DMS114 treated with DMSO at 0.1 percent for 48 hours (cell line): ENCODE measurements at regions not wholly inside any gene's neighbourhood (a gene's known extent, or its start where the extent isn't known, plus 50 kb on each side); places are given as distances from the start of the nearest gene placed in this dataset.

Experiments
- DNase-seq: peaks from one replicate; lab custom pipeline; 2025; ENCODE audit not compliant: unreplicated experiment; lab: John Stamatoyannopoulos, UW

DNA sequence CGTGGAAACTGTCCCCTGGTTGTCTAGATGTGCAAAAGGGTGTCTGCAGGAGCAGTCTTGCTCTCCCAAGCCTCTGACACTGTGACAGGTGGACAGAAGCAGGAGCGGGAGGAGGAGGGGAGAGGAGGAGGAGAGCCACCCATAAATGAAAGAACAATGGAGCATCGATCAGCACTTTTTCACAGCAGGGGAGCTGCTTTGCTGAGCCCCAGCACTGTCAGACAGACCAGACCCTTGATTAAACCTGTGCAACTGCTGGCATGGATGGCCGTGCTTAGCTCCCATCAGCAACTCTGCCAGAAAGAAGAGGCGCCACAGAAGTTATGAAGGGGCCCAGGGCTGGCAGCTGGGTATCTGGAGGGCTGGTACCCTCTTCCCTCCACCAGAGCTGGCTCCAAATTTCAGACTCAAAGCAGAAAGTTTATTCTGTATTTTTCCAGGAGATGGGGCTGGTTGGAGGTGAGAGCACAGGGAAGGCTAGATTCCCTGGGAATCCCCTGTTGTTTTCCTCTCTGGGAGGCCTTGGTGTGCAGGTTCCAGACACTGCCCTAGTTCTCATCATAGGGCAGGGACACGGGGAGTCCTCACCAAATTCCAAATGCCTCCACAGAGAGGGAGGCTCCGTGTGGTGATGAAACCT lies 1192.2 kb downstream of the UQCRFS1 start:
- no peak for DNase-seq

DNA sequence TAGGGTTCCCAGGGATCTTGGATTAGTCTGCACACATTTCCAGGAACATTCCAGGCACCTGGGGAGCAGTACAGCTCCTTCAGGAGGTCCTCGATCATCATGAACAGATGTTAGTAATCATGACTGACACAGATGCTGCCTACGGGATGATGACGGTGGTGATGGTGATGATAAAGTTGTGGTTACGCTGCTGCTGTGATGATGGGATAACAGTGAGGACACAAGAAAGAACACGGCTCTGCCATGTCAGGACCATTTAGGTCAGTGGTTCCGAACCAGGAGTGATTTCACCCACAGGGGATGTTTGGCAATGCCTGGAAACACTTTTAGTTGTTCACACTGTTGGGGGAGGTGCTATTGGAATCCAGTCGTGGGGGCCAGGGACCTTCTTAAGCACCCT lies 1193.0 kb downstream of the UQCRFS1 start:
- DNase-seq = no peak

DNA sequence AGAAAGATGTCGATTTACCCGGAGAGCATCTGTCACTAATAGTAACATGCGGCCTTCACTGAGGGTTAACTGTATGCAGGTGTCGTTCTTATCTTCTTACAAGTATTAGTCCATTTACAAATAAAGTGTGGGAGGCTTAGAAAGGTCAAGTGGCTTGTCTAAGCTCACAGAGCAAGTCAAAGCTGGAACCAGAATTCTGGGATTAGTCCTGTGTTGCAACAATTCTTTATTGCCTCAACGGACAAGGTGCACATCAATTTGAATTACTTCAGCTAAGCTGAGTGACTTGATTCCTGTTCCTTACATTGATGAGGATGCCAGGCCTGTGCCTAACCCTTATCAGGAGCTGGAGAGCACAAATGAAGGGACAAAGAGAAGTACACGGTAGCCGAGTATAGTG lies 1193.6 kb downstream of the UQCRFS1 start:
- DNase-seq = no peak

DNA sequence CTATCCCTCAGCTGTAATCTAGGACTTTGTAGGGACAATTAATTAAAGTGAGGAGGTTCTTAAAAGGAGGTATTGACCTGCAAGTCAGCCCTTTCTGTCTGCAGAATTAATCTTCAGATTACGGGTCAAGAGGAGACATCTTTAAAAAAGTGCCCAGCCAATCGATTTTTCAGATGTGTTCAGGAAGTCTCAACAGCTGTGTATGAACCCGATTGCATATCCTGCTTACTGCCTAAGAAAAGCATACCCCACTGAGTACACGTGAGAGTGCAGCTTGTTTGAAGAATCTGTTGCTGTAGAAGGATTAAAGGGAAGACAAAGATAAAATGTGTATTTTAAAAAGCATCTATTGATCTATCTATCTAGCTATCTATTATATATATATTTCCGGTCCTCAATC lies 1194.5 kb downstream of the UQCRFS1 start:
- DNase-seq = no peak

DNA sequence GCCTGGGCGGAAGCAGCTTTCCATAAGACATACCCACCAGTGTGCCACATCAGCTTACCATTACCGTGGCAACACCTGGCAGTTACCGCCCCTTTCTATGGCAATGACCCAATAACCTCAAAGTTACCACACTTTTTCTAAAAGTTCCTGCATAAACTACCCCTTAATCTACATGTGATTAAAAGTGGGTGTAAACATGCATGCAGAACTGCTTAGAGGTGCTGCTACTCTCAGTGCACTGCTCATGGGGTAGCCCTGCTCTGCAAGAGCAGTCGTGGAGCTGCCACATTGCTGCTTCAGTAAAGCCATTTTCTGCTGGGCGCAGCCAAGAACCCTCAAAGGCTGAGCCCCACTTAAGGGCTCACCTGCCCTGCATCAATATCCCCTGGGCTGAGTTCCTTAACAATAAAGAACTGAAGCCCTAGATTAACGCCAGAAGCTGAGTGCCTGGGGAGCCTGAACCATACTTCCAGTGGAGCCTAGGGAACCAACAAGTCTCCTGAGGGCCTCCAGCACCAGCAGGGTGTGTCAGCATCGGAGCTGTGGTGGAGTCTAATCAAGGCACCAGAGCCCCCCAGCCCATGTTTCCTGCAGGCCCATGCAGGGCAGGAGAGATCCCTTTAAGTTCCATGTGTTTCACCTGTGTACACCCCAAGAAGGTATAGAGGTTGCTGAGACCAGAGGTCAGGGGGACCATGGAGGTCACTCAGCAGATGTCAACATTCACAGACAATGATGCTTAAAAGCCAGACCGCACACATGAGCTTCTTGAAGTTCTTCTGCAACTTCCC lies 1198.1 kb downstream of the UQCRFS1 start:
- DNase-seq = no peak

DNA sequence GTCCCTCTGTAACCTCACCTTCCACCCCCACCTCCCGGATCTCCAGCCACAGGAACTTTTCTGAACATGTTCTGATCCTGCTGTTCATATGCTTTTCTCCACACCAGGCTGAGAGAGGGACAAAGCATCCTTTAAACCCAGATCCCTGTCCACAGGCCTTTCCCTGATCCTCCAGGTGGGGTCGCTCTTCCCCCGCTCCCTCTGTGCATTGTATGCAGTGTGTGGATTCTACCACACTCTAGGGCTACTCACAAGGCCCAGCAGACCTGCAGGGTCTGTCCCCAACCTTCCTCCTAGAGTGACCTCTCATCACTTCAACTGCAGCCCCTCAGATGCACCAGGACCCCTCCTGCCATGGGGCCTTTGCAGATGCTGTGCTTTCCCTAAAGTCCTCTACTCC lies 1200.6 kb downstream of the UQCRFS1 start:
- DNase-seq = no peak

DNA sequence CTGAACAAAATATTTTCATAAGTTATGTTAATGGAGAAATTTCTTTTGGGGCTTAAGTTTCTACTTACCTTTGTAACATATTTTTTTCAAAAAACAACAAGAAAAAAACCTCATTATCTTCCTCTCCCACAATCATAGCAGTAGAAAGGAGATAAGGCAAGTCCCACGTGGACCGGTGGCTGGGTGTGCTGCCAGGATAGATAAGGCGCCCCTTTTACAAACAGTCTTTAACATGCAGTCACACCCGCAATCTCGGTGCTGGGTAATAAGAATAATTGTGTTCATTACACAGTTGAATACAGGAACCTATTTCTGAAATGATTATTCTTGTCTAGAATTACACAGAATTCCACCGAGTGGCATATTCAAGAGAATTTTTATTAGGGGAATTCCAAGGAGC lies 1202.3 kb downstream of the UQCRFS1 start:
- no peak for DNase-seq

DNA sequence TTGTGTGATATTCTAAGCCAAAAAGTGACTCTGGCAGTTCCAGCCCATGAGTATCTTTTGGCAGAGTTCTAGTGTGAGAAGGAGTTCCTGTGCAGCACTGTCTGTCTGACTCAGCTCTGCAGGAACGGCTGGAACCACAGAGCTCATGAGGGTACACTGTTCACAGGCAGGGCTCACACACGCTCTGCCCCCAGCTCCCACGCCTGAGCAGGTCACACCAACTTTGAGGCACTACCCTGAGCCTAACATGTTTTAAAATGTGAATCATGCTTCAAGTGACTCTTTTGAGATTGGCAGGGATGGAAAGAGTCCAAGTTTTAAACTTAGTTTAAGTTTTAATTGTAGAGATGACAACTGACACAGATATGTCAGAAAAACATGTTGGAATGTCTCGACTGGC lies 1203.3 kb downstream of the UQCRFS1 start:
- DNase-seq = no peak

DNA sequence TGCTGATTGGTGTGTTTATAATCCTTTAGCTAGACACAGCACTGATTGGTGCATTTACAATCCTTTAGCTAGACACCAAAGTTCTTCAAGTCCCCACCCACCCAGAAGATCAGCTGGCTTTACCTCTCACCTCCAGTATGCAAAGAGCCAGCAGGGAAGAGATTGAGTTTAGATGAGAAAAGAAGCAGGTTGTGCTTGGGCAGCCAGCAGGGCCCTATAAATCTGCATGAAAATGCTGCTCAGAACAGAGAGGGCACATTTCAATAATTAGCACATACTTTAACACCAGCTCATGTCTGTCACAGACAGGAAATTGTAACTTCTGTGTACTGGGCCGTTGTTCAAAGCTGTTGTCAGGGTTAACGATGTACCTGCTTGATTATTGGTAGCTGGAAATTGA lies 1204.3 kb downstream of the UQCRFS1 start:
- DNase-seq = no peak

DNA sequence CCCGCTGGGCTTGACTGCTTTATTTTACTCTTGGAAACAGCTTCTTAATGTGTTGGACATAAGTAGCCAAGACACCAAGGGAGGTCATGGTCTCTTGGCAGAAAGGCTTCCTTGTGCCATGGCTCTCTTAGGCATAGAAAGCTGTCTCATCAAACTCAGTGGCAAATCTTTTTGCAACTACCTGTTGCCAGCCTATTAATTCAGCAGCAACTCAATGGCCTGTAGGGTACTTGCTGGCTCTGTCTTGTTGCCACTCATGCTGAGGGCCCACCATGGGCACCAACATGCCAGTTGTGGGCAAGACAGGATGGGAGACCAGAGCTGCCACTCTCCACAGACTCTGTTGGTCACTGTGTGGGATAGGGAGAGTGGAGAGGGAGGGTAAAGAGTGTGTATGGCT lies 1209.4 kb downstream of the UQCRFS1 start:
- no peak for DNase-seq

DNA sequence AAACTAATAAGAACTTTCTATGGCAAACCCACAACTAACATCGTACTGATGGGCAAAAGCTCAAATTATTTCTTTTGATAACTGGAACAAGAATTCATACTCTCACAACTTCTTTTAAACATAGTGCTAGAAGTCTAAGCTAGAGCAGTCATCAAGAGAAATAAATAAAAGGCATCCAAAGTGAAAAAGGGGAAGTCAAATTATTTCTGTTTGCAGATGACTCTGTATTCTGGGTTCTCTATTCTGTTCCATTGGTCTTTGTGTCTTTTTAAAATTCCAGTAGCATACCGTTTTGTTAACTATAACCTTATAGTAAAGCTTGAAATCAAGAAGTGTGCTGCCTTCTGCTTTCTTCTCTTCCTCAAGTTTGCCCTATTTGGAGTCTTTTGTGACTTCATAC lies 1215.9 kb downstream of the UQCRFS1 start:
- no peak for DNase-seq

DNA sequence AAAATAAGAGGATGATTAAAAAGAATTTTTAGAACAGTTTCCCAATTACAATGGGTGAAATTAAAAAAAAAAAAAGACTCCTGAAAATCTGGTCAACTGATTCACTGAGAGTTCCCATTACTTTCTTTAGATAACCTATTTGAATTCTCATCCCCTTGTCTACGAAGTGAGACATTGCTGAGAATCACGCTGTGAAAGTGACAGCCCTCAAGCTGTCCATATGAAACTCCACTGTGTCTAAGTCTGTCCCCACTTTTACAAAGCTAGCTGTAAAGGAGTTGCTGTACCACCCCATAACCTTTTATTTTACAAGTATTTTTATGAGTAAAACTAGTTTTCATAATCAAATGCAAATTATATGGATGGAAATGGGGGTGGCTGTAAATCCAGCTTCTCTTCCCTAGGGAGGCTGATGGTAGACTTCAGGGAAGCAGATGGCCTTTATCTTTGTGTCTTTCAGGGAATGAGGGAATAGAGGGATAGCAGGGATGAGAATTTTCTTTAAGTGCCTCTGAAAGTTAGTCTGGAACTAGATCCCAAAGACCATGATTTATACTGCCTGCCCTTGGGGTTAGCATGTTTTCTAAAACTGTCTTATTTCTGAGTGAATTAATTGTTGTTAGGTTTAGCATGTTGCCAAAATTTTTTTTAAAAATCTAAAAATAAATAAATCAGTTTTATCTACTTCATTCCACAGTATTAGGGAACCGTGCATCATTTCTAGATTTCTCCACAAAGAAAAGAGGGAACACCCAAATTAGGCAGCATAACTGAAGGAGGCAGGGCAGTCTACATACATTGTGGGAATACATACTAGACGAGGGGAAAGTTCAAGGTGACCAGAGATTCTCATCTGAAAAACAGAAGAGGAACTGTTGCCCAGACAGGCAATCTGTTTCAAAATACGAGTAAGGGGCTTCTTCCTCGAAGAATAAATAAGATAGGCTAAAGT lies 1219.1 kb downstream of the UQCRFS1 start:
- DNase-seq = no peak

DNA sequence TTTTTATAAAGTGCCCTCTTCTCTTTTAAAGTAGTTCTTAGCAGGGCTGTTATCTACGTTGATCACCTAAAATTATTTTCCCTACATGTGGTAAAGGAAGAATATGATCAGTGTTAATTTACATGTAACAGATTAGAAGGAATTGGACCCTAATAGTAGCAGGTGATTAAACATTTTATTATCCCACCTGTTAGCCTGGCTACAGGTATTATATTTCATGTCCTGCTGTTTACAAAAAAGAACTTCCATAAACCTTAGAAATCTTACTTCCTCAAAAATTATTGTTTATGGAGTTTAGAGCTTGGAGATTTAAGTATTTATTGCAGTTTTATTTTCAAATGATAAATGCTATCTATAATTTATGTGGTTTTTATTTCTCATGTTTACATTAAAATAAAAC lies 1226.7 kb downstream of the UQCRFS1 start:
- DNase-seq = no peak

DNA sequence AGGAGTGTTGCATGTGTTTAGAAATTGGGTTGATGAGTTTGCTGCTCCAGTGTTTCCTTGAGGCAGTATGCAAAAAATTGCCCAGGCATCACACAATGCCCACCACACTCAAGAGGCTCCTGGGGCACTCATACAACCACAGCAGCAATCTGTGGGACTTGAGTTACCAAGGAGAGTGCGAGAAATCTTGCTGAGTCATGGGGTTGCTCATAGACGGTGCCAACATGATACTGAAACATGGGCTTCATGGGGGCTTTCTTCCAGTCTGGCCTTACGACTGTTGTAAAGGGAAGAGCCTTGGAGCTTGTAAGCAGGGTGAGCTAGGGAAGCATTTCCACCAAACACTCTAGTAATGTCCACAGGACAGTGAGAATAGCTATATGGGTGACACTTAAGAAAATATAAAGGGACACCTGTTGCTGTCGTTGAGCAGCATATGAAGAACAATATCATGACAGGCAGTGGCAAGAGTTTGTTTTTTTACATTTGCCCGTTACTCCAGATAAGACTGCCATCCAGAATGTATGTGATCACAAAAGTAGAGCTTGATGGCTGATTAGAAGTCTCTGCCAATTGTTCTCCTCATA lies 1237.4 kb downstream of the UQCRFS1 start:
- no peak for DNase-seq

DNA sequence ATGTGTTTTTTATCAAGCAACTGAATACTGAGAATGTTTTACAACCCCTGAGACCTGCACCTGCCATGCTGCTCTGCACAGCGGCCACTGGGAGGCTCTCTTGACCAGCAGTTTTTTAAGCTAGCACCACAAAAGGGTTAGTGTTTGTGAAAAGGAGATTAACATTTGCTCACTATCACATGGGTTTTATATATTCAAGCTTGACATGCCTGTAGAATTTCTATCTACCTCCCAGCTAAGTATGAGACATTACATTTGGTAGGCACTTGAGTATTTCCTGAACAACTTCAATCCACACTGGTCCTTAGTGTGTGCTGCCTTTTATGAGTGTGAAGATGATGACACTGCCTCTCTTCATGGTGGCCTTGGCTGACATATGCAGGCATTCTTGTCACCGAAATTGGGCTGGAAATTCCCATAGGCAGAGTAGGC lies 1238.9 kb downstream of the UQCRFS1 start:
- DNase-seq = peak; percentile 42

DNA sequence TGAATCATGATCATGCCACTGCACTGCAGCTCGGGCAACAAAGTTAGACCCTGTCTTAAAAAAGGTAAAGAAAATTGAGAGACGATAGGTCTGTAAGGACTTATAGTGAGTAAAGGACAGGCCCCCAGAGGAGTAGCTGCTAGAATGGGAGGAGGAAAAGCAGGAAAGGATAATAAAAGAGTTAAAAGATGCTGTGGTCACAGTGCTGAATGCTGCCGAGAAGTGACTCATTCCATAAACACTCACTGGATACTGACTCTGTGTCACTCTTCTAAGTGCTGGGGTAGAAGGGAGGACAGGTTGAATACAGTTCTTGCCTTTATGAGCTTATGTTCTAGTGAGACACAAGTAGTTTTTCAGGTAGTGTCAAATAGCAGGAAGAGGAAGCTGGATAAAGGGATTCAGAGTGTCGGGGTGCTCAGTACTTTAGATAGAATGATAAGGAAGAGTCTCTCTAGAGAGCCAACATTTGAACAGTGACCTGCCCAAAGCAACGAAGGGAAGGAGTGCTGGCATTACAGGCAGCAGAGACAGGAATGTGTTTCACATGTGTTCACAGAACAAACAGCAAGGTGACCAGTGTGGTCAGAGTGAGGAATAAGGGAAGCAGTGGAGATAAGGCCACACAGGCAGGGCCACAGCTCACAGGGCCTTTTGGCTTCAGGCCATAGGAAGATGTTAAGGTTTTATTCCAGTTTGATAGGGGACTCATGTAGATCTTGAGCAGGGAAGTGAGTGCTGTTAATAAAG lies 1240.5 kb downstream of the UQCRFS1 start:
- no peak for DNase-seq

DNA sequence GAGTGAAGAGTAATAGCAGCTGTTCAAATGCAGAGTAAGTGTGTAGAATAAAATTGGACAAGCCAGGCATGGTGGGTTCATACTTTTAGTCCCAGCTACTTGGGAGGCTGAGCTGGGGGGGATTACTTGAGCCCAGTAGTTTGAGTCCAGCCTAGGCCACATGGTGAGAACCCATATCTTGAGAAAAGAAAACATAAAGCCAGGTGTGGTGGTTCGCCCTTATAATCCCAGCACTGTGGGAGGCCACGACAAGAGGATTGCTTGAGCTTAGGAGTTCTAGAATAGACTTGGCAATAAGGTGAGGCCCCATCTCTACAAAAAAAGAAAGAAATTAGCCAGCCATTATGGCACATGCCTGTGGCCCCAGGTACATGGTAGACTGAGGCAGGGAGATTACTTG lies 1241.1 kb downstream of the UQCRFS1 start:
- DNase-seq = no peak

DNA sequence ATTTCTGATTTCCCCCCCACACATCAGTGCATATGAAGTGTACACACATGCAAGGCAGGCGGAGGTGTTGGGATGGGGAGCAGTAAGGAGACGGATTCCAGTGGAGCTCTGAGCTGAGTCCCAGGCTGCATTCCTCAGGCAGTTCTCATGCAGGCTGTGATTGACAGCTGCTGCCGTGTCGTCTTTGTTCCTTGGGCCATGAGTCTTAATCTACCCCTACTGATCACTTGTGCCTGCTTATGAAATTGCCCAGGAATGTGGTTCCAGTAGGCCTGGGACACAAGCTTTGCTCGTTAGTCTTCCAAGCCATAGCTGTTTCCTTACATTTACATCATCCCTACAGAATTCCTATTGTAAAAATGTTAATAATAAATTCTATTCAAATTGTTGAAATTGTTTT lies 1241.9 kb downstream of the UQCRFS1 start:
- DNase-seq = no peak

DNA sequence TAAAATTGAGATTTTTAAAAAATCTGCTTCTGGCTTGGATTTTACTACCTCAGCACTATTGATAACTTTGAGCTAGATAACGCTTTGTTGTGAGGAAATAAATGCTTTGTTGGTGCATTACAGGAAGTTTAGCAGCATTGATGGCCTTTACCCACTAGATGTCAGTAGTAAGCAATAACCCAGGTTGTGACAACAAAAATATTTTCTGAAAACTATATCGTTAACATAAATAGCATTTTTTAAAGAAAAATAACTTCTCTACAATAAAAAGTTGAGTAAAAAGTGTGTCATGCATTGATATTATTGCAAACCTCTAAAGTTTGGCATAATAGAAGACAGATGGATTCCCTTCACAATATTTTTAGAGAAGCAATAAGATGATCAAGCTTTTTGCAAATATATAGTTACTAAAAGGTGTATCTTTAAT lies 1246.5 kb downstream of the UQCRFS1 start:
- peak; percentile 10 for DNase-seq

DNA sequence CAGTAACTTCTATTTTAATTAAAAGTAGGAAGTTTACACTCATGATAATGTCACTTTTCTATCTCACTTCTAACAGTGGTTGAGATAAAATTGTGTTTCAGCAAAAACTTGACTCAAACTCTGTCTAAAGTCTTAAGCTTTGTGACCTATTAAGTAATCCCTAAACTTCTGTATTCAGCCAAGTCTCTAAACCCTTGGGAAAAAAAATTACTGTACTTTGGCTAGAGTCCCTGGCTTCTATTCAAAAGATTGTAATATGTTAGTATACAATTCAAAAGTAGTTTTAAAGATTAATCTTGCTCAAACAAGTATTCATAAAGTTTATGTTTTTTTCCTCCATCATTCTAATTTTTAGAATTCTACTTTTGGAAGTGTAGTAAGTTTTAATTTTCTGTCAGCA lies 1248.8 kb downstream of the UQCRFS1 start:
- DNase-seq = no peak

DNA sequence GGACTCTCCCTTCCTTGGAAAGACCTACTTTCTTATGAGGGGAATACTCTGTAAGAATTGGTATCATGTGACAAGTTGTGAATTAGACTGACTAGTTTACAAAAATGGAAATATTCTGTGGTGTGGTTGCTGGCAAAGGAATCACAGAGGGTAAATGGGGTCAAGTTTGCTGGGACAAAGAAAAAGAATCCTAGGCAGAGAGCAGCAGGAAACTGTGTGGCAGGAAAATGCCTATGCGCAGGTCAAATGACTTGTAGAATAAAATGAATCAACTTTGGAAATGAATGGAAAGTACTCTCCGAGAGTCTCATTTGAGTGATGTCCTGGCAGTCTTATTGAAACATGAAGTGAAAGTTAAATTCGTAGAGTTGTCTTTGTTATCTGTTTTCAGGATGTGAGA lies 1250.7 kb downstream of the UQCRFS1 start:
- no peak for DNase-seq
